NCI-H1694 treated with DMSO at 0.1 percent for 48 hours (cell line): ENCODE measurements at regions not wholly inside any gene's neighbourhood (a gene's known extent, or its start where the extent isn't known, plus 50 kb on each side); places are given as distances from the start of the nearest gene placed in this dataset.
"Not testable (repeated sequence)": the region's sequence is repeated elsewhere in the genome, so short reads cannot be mapped to it uniquely, and the experiment has no call there.

Experiments used
- DNase-seq: peaks from one replicate; lab custom pipeline; 2025; lab: John Stamatoyannopoulos, UW

DNA sequence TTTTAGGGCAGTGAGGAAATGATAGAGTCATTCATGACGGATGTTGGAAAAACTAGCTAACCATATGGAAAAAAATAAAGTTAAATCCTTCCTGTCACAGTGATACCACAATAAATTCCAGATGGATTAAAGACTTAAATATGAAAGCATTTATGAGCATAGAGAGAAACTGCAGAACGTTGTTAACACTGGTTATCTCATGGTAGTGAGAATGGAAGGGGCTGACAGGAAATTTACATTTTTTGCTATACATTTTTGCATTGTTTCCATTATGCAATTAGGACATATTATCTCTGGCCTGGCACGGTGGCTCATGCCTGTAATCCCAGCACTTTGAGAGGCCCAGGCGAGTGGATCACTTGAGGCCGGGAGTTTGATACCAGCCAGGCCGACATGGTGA, 130.5 kb upstream of the VOPP1 start:
- not testable (repeated sequence) for DNase-seq

DNA sequence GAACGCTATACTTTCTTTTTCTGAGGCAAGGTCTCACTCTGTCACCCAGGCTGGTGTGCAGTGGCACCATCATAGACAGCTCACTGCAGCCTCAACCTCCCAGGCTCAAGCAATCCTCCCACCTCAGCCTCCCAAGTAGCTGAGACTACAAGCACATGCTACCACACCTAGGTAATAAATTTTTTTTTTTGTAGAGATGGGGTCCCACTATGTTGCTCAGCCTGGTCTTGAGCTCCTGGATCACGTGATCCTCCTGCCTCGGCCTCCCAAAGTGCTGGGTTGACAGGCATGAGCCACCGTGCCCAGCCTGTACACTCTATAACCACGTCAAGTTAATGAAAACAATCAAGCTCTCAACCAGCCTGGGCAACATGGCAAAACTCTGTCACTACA, 127.1 kb upstream of the VOPP1 start:
- DNase-seq: not testable (repeated sequence)

DNA sequence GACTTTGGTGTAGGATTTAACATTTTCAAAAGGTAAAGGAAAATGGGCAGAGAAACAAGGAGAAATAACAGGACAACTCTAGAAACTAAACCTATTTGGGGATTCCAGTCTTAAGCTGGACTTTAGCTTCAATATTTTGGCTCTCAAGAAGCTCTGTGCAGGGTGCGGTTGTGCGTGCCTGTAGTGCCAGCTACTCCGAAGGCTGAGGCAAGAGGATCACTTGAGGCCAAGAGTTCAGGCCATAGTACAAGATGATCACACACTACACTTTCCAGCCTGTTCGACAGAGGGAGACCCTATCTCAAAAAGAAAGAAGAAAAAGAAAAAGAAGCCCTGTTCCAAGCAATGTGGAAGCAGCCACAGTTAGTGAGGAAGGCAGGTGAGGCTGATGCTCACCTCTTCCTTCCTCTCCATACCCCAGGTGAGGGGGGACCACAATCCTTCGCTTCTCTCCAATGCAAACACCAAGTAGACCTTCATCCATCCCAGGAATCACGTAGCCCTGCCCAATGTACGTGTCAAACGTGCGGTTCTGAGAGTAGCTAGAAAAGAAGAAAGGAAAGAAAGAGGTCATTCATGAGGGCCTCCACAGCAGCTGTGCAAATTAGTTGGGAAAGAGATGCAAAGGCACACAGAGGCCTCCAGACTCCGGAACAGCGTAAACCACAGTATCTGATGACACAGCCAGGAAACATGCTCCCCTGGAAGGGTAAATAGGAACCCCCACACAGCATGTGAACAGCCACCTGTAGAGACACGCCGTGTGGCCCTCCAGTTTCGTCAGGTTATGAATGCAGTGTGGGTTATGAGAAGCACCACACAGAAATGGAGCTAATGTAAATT, 126.5 kb upstream of the VOPP1 start:
- DNase-seq: not testable (repeated sequence)

DNA sequence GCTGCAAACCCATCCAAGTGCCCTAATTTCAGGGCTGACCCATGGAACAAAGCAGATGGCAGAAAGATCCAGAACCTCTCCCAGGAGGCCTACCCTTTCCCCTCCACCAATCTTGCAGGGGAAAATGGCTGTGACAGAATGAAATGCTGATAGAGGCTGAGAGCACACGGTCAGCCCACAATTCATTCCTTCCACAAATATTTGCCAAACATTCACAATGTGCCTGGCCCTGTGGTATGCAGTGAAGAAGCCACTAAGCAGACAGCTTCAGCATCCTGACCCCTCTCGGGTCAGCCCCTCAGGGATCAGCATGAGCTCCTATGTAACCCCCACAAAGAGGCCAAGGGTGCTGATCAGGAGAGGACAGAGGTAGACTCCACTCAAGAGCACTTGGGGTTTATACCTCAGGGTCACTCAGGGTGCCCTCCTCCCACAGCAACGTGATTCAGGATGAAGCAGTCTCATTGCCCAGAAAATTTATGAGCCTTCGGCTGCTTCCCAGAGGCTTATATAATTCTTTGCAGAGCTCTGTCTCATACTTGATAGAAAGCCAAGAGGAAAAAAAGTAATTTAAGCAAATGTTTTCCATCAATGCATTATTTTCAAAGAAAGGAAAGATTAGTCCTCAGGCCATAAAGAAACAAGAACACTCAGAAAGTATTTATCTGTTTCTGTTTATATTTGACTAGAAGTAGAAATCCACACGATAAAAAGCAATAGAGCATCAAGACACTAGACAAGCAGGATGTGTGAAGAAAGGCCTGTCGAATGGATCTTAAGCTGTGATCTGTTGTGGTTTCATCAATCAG, 123.8 kb upstream of the VOPP1 start:
- not testable (repeated sequence) for DNase-seq

DNA sequence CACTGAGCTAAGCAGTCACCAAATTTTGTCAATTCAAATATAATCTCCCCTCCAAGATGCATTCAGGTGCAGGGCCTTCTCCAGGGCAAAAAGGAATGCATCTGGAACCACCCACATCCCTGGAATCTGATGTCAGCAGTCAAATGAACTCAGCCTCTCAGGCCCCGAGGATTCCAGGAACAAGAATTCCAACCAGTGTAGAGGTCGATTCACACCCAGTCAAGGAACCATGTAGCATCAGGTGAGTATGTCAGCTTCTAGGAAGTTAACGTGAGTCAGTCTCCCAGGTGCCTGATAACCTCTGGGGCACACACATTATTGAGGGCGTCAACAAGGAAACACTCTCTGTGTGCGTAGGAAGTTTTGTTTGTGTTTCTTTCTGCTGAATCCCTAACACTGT, 122.2 kb upstream of the VOPP1 start:
- DNase-seq: not testable (repeated sequence)

DNA sequence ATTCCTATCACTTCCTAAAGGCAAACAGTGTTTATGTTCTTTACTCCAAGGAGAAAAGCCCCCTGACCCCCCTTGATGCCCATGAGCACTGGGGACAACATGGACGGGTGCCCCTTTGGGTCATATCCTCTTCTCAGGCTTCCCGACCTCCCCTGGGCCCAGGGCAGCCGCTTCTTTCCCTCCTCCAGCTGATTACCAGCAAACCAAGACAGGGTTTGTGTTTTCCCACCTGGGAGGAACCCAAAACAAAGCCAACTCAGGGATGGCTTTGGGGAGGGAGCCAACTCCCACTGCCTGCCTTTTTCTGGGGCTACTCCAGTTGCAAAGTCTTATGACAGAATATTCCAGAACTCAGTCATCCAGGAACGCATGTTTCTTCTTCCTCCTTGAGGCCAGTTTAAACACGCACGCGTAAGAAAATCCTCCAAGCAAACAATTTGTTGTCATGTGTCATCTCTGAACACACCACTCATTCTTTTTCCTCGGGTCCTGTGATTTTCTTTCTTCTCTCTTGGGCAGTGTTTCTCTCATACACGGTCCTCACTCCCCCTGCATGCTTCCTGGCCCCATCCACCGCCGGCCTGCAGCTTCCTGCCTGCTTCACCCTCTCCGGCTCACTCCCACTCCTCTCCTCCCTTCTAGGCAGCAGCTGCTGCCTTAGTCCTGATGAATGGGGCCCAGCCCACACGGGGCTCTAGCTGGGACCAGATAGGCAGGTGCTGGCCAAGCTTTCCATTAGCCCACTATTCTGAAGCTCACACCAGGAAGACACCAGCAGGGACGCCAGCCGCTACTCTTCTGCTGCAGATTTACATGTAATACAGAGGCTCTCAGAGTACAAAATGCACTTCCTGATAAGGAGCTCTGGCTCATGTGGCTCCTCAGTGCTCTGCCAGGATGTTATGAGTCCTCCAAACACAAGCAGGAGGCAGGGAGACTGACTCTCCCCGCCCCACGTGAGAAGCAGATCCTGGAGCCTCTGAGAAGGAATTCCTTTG, 116.7 kb upstream of the VOPP1 start:
- not testable (repeated sequence) for DNase-seq

DNA sequence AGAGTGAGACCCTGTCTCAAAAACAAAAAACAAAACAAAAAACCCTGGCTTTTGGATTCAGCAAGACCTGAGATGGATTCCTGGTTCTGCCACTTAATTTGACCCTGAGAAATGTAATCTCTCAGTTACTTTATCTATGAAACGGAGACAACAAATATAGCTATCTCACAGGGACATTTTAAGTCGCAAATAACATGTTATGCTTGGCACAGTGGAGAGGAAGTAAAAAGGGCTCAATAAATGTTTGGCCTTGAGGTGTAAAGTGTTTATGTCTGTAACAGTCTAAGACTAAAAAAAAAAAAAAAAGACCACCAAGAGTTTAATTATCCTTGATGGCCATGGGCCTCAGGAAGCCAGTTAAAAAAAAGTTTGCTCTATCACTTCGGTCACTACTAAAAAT, 116.0 kb upstream of the VOPP1 start:
- DNase-seq: not testable (repeated sequence)

DNA sequence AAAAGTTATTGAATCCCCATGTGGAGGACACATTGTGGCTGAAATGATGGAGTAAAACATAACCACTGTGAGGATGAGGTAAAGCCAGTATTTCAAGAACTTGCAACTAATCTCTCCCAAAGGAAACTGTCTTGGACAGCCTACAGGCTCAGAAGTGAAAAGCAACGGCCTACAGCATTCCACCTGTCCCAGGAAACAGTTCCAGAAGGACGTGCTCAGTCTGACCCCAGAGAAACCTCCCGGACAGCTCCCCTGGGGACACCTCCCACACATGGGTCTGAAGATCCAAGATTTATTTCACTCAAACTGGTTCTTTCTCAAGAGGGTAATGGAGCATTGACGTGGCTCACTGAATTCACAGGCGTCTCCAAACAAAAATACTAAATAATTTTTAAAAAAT, 115.0 kb upstream of the VOPP1 start:
- DNase-seq: not testable (repeated sequence)

DNA sequence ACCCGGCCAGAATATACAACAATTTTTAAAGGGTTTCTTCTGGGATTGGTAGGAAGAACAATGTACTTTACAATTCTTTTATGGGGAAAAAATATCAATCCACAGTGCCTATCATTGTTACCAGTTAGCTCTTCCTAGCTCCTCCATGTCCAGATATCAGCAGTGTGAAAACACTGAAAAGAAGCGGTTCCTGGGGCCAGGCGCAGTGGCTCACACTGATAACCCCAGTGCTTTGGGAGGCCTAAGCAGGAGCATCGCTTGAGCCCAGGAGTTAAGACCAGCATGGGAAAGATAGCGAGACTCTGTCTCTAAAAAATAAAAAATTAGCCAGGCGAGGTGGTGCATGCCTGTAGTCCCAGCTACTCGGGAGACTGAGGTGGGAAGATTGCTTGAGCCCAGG, 114.5 kb upstream of the VOPP1 start:
- DNase-seq: not testable (repeated sequence)

DNA sequence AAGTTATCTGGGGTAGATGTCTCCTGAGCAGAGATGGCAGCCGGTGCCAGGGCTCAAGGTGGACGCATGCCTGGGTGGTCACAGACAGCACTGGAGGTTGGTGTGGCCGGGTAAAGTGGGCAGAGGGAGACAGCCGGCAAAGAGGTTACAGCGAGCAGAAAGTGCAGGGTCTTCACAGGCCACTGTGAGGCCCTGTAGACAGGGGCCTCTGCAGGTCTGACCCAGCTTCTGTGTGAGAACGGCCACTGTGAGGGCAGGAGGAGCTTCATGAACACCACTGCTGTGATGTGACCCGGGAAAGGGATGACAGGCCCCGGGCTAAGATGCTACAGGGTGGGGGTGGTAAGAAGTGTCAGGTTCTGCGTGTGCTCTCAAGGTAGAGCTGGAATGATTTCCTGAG, 111.2 kb upstream of the VOPP1 start:
- not testable (repeated sequence) for DNase-seq

DNA sequence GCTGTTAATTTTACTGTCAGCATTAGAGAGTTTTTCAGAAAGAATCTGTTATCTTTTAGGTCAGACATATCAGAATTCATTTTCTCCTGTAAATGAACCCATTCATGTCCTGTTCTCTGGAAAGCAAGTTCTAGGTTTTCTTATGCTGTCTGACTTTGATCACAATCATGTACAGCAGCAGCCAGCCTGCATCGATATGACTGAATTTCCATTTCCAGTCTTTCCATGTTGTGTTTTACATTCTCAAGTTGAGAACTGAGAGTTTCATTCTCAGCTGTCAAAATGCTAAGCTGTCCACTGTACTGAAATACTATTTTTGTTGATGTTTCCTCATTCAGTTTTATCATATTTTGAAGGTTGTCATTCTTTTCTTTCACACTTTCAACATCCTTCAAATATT, 103.3 kb upstream of the VOPP1 start:
- not testable (repeated sequence) for DNase-seq

DNA sequence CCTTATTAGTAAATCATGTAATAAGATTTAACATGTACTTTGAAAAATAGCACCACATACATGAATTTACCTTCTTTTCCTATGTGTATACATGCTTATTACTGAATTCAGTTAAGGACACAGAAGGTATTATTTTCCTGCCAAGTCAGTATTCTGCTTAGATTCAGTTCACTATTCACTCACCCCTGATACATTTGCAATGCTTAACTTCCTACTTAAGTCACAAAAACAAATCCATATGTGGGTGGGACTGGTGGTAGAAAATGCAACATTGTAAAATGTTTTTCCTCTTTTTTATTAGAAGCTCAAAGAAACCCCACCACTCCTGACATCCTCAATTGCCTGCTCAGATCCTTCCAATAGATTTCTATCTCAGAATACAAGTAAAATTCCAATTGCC, 101.2 kb upstream of the VOPP1 start:
- DNase-seq: not testable (repeated sequence)

DNA sequence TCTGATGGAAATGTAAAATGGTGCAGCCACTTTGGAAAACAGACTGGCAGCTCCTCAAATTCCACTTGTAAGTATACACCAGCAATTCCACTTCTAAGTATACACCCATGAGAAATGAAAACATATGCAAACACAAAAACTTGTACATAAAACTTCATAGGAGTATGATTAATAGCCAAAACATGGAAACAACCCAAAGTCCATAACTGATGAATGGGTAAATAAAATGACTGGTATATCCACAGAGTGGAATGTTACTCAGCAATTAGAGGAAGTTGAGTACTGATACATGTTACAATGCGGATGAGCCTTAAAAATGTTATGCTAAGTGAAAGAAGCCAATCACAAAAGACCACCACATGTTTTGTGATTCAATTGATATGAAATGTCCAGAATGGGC, 99.8 kb upstream of the VOPP1 start:
- DNase-seq: not testable (repeated sequence)

DNA sequence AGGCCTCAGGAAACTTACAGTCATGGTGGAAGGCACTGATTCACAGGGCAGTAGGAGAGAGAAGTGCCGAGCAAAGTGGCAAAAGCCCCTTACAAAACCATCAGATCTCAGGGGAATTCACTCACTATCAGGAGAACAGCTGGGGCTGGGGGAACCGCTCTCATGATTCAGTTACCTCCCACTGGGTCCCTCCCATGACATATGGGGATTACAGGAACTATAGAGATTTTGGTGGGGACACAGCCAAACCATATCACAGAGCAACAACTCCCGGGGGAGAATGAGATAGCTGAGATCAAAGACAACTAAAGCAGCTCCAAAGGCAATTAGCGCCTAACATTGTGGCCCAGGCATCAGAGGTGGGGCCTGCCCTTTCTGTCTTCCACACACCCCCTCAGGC, 85.4 kb upstream of the VOPP1 start:
- peak; percentile 84 for DNase-seq

DNA sequence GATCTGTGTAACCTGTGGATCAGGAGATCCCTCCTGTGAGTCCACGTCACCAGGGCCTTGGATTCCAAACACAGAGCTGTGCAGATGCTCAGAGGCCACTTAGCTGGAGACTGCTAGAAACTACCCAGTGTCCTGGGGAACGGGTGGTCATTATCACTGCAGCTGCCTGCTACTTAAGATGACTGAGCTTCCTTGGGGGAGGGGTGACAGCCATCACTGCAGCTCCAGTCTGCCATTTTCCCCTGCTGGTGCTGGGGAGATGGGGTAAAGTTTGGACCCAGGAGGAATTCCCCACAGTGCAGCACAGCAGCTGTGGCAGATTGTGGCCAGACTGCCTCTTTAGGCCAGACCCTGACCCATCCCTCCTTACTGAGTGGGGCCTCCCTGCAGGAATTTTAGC, 78.8 kb upstream of the VOPP1 start:
- DNase-seq: no peak

DNA sequence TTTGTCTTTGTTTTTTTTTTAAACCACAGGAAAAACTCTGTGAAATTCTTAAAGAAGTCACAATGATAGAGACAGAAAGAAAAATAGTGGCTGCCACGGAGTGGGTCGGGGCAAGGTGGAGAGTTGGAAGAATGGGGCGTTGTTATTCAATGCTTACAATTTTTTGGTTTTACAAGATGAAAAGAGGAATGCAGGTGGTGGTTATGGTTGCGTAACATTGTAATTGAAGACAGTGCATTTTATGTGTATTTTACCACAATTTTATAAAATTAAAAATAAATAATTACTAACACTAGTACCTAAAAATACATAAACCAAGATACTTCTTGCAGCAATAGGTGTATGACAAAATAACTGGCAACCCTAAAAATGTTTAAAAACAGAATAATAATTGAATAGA, 76.9 kb upstream of the VOPP1 start:
- no peak for DNase-seq

DNA sequence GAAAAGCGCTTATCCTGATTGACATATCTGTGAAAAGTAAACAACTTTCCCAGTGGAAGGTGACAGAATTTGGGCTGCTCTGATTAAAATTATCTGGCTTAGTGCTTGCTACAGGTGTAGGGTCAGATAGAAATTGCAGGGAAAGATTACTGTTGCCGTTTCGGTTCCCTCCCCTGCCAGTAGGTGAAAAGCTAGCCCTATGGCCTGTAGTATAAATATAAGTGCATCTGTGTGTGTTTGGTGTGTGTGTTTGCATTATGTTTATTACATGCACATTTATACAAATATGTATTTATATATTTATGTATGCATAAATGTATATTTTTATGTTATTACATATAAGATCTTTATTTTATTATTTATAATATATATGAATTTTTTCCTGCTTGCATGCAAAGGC, 72.3 kb upstream of the VOPP1 start:
- no peak for DNase-seq

DNA sequence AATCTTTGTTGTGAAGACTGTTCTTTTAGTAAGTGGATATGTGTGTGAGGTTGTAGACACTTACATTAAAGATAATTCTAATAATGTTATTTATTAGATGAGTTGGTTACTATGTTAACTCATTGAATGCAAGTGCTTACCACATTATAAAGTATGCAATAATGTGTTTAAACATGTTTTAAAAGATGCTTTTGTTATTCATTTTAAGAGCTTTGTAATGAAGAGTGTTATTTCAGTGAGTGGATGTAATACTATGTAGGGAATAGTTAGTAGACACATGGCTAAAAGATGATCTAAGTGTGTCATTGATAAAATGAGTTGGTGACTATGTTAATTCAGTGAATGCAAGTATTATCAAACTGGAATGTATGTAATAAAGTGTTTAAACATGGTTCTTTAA, 70.0 kb upstream of the VOPP1 start:
- DNase-seq: no peak

DNA sequence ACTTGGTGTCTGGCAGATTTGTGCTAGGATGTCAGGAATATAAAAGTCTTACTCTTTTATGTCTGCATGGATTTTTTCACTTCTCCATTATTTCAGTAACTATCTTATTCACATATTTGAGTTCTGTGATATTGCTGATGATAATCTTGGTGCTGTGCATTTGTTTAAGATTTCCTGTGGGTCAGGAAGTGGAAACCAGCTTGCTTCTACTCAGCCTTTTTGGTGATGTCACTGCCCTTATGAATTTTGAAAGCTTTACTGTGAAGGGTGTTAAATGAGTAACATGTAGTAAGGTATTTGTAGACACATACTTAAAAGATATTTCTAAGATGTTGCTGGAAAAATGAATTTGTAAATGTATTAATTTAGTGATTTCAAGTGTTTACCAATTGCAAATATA, 69.5 kb upstream of the VOPP1 start:
- DNase-seq: no peak

DNA sequence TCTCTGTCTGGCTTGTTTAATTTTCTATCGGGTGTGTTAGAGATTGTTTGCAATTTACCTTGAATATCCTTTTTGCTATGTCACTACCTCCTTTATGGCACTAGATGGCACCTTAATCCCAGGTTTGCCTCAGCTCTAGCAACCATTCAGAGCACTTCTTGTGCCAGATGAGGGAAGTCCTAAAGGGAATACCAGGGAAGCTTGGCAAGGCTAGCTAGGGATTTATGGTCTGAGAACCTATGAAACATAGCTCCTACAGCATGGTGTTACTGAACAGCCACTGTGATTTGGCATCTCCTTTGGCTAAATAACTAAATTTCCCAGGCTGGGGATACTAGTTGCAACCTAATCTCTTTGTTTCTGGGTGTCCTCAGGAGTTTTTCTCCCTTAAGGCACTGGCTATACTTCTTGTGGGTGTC, 69.0 kb upstream of the VOPP1 start:
- peak; percentile 91 for DNase-seq

DNA sequence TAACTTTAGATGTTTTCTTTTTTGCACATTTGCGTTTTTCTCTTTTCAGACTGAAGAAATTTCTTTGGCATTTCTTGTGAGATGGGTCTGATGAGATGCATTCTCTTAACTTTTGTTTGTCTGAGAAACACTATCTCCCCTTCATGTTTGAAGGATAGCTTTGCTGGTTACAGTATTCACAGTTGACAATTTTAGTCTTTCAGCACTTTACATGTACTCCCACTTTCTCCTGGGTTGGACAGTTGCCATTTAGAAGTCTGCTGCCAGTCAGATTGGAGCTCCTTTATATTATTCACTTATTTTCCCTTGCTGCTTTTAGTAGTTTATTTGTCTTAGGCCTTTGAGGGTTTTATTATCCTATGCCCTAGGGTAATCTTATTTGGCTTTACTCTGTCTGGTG, 67.3 kb upstream of the VOPP1 start:
- DNase-seq: no peak
